PC-9 (cell line): ENCODE measurements at regions not wholly inside any gene's neighbourhood (a gene's known extent, or its start where the extent isn't known, plus 50 kb on each side); places are given as distances from the start of the nearest gene placed in this dataset.

Source experiments
- BruUV-seq: library from RNA; stranded (reverse); fragments of 400-500 nt; replicated peaks from 2 replicates; lab custom pipeline; 2021; lab: Mats Ljungman, UMichigan
- CTCF ChIA-PET: fragments of 300-600 bp; sonication (Branson Sonifier 250); formaldehyde crosslinking; loops from one replicate; lab custom pipeline; 2022; ENCODE audit warnings: antibody characterized with exemption; lab: Charles Lee
- POLR2A ChIA-PET: fragments of 300-600 bp; sonication (Branson Sonifier 250); formaldehyde crosslinking; loops from one replicate; lab custom pipeline; 2022; ENCODE audit warnings: antibody characterized with exemption; ENCODE audit not compliant: unreplicated experiment; lab: Charles Lee
- DNase-seq, 2 experiments: peaks; one replicate each; pipeline versions ENCODE4 v3.0.0 to v3.0.0-alpha.2; 2015 to 2022; ENCODE audit warnings: mixed read lengths in 1 of 2
- H2AFZ ChIP-seq: fragments of 200-600 bp; sonication (generic); 2 replicates; pipeline ENCODE4 v1.8.1; 2017; ENCODE audit warnings: antibody characterized with exemption
- H3F3A ChIP-seq: fragments of 200-600 bp; sonication (generic); 2 replicates; pipeline ENCODE4 v1.8.1; 2017; ENCODE audit warnings: antibody characterized with exemption, mild to moderate bottlenecking, low read depth; ENCODE audit not compliant: insufficient read depth
- H3K27ac ChIP-seq: fragments of 200-600 bp; sonication (generic); 2 replicates; pipeline ENCODE4 v1.6.1; 2016; ENCODE audit warnings: mixed run types
- H3K27me3 ChIP-seq: fragments of 200-600 bp; sonication (generic); 2 replicates; pipeline ENCODE4 v1.6.1; 2016; ENCODE audit warnings: low read depth, mixed run types; ENCODE audit not compliant: insufficient read depth
- H3K36me3 ChIP-seq: fragments of 200-600 bp; sonication (generic); 2 replicates; pipeline ENCODE4 v1.6.1; 2016; ENCODE audit warnings: low read depth, mixed run types
- H3K4me1 ChIP-seq: fragments of 200-600 bp; sonication (generic); replicated peaks from 2 replicates; pipeline ENCODE4 v1.6.1; 2016; ENCODE audit warnings: mixed run types; ENCODE audit not compliant: insufficient read depth
- H3K4me2 ChIP-seq: fragments of 200-600 bp; sonication (generic); 2 replicates; pipeline ENCODE4 v1.6.1; 2017; ENCODE audit warnings: mixed run types
- H3K4me3 ChIP-seq: fragments of 200-600 bp; sonication (generic); 2 replicates; pipeline ENCODE4 v1.6.1; 2016; ENCODE audit warnings: mixed run types
- H3K79me2 ChIP-seq: fragments of 200-600 bp; sonication (generic); 2 replicates; pipeline ENCODE4 v1.6.1; 2017; ENCODE audit warnings: low read depth, mixed run types
- H3K9me2 ChIP-seq: fragments of 200-600 bp; sonication (generic); 2 replicates; pipeline ENCODE4 v1.8.1; 2017; ENCODE audit warnings: mild to moderate bottlenecking; ENCODE audit not compliant: insufficient read depth
- H3K9me3 ChIP-seq: fragments of 200-600 bp; sonication (generic); 2 replicates; pipeline ENCODE4 v1.8.1; 2016; ENCODE audit warnings: low read depth; ENCODE audit not compliant: insufficient read depth
- H4K20me1 ChIP-seq: fragments of 200-600 bp; sonication (generic); 2 replicates; pipeline ENCODE4 v1.8.1; 2017; ENCODE audit not compliant: insufficient read depth
- CTCF ChIP-seq: fragments of 200-600 bp; sonication (generic); conservative IDR thresholded peaks from 2 replicates; pipeline ENCODE4 v1.6.1; 2017; ENCODE audit warnings: mixed run types, antibody characterized with exemption, mild to moderate bottlenecking, moderate library complexity
- EZH2 ChIP-seq: fragments of 200-600 bp; sonication (generic); IDR thresholded peaks from 2 replicates; pipeline ENCODE4 v1.8.0; 2017; ENCODE audit warnings: antibody characterized with exemption, low read depth
- intact Hi-C: fragments of 100-400 bp; cut with micrococcal nuclease; formaldehyde crosslinking; loops from one replicate; pipeline ENCODE4 v1.10.0; 2022; ENCODE audit not compliant: unreplicated experiment

GRCh38 chr16:8512941-8513624 is 77.2 kb downstream of the TMEM114 start:
- Histone ChIP-seq H3K27ac (no peak overlapping the region), H3K36me3 (no peaks in the 10 kb centered on the region), H3K4me3 (no peak overlapping the region), H3K27me3 (peaks cover 62% of the 10 kb centered on the region), H2AFZ (no peak overlapping the region), H3K9me3 (no peaks in the 10 kb centered on the region), H3K4me1 (no peaks in the 10 kb centered on the region), H4K20me1 (no peaks in the 10 kb centered on the region), H3F3A (no peaks in the 10 kb centered on the region), H3K9me2 (no peaks in the 10 kb centered on the region), H3K4me2 (no peak overlapping the region), H3K79me2 (no peaks in the 10 kb centered on the region)
- POLR2A ChIA-PET: no interaction called here
- intact Hi-C loops: no loop called here
- BruUV-seq: no TSS peak
- TF ChIP-seq CTCF (no peak), EZH2 (no peak)
- DNase-seq: no peak
- CTCF ChIA-PET: no interaction called here

- no TSS peak for BruUV-seq
- Histone ChIP-seq H3K36me3 (no peaks in the 10 kb centered on the region), H3K27me3 (peaks cover 48% of the 10 kb centered on the region), H3K9me2 (no peaks in the 10 kb centered on the region), H3K27ac (no peak overlapping the region), H3K79me2 (no peaks in the 10 kb centered on the region), H3K4me1 (no peaks in the 10 kb centered on the region), H3K4me3 (no peak overlapping the region), H3K4me2 (no peak overlapping the region), H3F3A (no peaks in the 10 kb centered on the region), H3K9me3 (no peaks in the 10 kb centered on the region), H2AFZ (no peak overlapping the region), H4K20me1 (no peaks in the 10 kb centered on the region)
- ChIA-PET POLR2A (no interaction called here), CTCF (no interaction called here)
- no peak for DNase-seq
- intact Hi-C loops: no loop called here
- TF ChIP-seq CTCF: no peak
- no peak for TF ChIP-seq EZH2
Measured at GRCh38 chr16:8511464-8511863, 78.8 kb downstream of the TMEM114 start.

GRCh38 chr16:8510160-8510559 is 80.2 kb downstream of the TMEM114 start:
- H3K4me3 ChIP-seq: no peak overlapping the region
- H3K9me2 ChIP-seq: no peaks in the 10 kb centered on the region
- H3K27ac ChIP-seq: no peak overlapping the region
- H2AFZ ChIP-seq: no peak overlapping the region
- H3K36me3 ChIP-seq: no peaks in the 10 kb centered on the region
- H3K4me1 ChIP-seq: no peaks in the 10 kb centered on the region
- intact Hi-C loops: no loop called here
- DNase-seq: no peak
- no peak overlapping the region for H3K4me2 ChIP-seq
- H3K79me2 ChIP-seq: no peaks in the 10 kb centered on the region
- no TSS peak for BruUV-seq
- no peaks in the 10 kb centered on the region for H4K20me1 ChIP-seq
- H3K9me3 ChIP-seq: no peaks in the 10 kb centered on the region
- CTCF ChIA-PET: no interaction called here
- H3F3A ChIP-seq: no peaks in the 10 kb centered on the region
- POLR2A ChIA-PET: no interaction called here
- H3K27me3 ChIP-seq: peaks cover 48% of the 10 kb centered on the region
- no peak for TF ChIP-seq CTCF
- TF ChIP-seq EZH2: no peak
